H1 (cell line): ENCODE measurements at regions not wholly inside any gene's neighbourhood (a gene's known extent, or its start where the extent isn't known, plus 50 kb on each side); places are given as distances from the start of the nearest gene placed in this dataset.

Experiments
- CTCF ChIA-PET: fragments of 300-600 bp; sonication (Branson Sonifier 250); formaldehyde crosslinking; loops from one replicate; lab custom pipeline; 2021; ENCODE audit not compliant: partially characterized antibody; lab: Charles Lee
- POLR2A ChIA-PET: fragments of 300-600 bp; sonication (Branson Sonifier 250); formaldehyde crosslinking; loops from one replicate; lab custom pipeline; 2021; ENCODE audit warnings: inconsistent platforms; ENCODE audit not compliant: partially characterized antibody; lab: Charles Lee
- DNase-seq, 2 experiments: peaks; one replicate each; pipeline versions ENCODE4 v3.0.0 to v3.0.0-alpha.2; 2010 to 2022; ENCODE audit warnings: low spot score in 2 of 2, low read depth in 1 of 2, mixed read lengths in 1 of 2
- FAIRE-seq: peaks from 2 replicates; lab custom pipeline; 2011; peaks lifted over from hg19 to GRCh38; lab: Jason Lieb, UNC
- H2AFZ ChIP-seq: 2 replicates; pipeline ENCODE4 v1.8.1; 2012; ENCODE audit warnings: low read length, inconsistent platforms
- H2AK5ac ChIP-seq: 2 replicates; pipeline ENCODE4 v1.6.1; 2013; ENCODE audit warnings: low read depth, low read length
- H2BK120ac ChIP-seq: replicated peaks from 2 replicates; pipeline ENCODE3; 2013; ENCODE audit warnings: low read depth, low read length, inconsistent platforms
- H2BK12ac ChIP-seq: 2 replicates; pipeline ENCODE4 v1.6.1; 2013; ENCODE audit warnings: low read depth, low read length
- H2BK15ac ChIP-seq: 2 replicates; pipeline ENCODE4 v1.6.1; 2013; ENCODE audit warnings: low read length
- H2BK20ac ChIP-seq: 2 replicates; pipeline ENCODE4 v1.6.1; 2013; ENCODE audit warnings: low read length
- H2BK5ac ChIP-seq: 2 replicates; pipeline ENCODE4 v1.6.1; 2013; ENCODE audit warnings: low read depth, low read length
- H3K14ac ChIP-seq: 2 replicates; pipeline ENCODE4 v1.6.1; 2013; ENCODE audit warnings: inconsistent platforms; ENCODE audit not compliant: insufficient read length
- H3K18ac ChIP-seq: 2 replicates; pipeline ENCODE4 v1.6.1; 2013; ENCODE audit warnings: low read length; ENCODE audit errors: extremely low read depth
- H3K23ac ChIP-seq: 2 replicates; pipeline ENCODE4 v1.6.1; 2013; ENCODE audit warnings: inconsistent platforms; ENCODE audit not compliant: insufficient read length
- H3K23me2 ChIP-seq: 2 replicates; pipeline ENCODE4 v1.6.1; 2013; ENCODE audit warnings: low read depth, low read length
- H3K27ac ChIP-seq: 2 replicates; pipeline ENCODE4 v1.6.1; 2011; ENCODE audit warnings: low read depth, low read length, inconsistent platforms
- H3K27me3 ChIP-seq, 4 experiments: replicated peaks in 1 of 4; 1 replicate in 1 of 4; 2 replicates in 3 of 4; pipeline versions ENCODE4 v1.6.1 to v1.8.1; 2011 to 2013; ENCODE audit warnings: low read length in 3 of 4, mild to moderate bottlenecking in 3 of 4, inconsistent platforms in 2 of 4, mixed read lengths in 2 of 4, moderate library complexity in 1 of 4; ENCODE audit not compliant: control insufficient read depth in 3 of 4, insufficient read depth in 3 of 4; ENCODE audit errors: extremely low read depth in 1 of 4
- H3K36me3 ChIP-seq, 4 experiments: 2 replicates each; pipeline versions ENCODE4 v1.6.1 to v1.8.1; 2011 to 2013; ENCODE audit warnings: mild to moderate bottlenecking in 4 of 4, low read length in 3 of 4, moderate library complexity in 2 of 4, control low read depth in 1 of 4, inconsistent platforms in 1 of 4; ENCODE audit not compliant: insufficient read depth in 4 of 4, control insufficient read depth in 2 of 4
- H3K4ac ChIP-seq: replicated peaks from 2 replicates; pipeline ENCODE3; 2013; ENCODE audit warnings: low read length, low read depth, mixed read lengths, inconsistent platforms; ENCODE audit not compliant: insufficient read length
- H3K4me1 ChIP-seq, 4 experiments: replicated peaks in 1 of 4; 1 replicate in 1 of 4; 2 replicates in 3 of 4; pipeline versions ENCODE4 v1.6.1 to v1.8.1; 2011 to 2013; ENCODE audit warnings: low read length in 3 of 4, inconsistent platforms in 2 of 4, mixed read lengths in 1 of 4; ENCODE audit not compliant: insufficient read depth in 4 of 4, control insufficient read depth in 3 of 4
- H3K4me2 ChIP-seq, 2 experiments: 2 replicates each; pipeline versions ENCODE4 v1.6.1 to v1.8.1; 2011 to 2013; ENCODE audit warnings: low read depth in 2 of 2, low read length in 2 of 2, control low read depth in 1 of 2, inconsistent platforms in 1 of 2, mild to moderate bottlenecking in 1 of 2; ENCODE audit not compliant: insufficient read depth in 1 of 2
- H3K4me3 ChIP-seq, 4 experiments: fragments of 200-600, 300-600 bp in 1 of 4; sonication (generic), shearing (Covaris generic), sonication (Bioruptor Twin) in 1 of 4; 2 replicates each; pipeline versions ENCODE4 v1.5.1 to v1.8.1; 2011 to 2016; ENCODE audit warnings: low read length in 4 of 4, low read depth in 3 of 4, control low read depth in 2 of 4, inconsistent platforms in 2 of 4, mild to moderate bottlenecking in 2 of 4, mixed read lengths in 1 of 4, moderate library complexity in 1 of 4; ENCODE audit not compliant: insufficient read depth in 2 of 4; ENCODE audit errors: extremely low read depth in 1 of 4
- H3K56ac ChIP-seq: replicated peaks from 2 replicates; pipeline ENCODE3; 2013; ENCODE audit warnings: low read depth, mild to moderate bottlenecking, mixed read lengths, low read length, inconsistent platforms; ENCODE audit not compliant: insufficient read length
- H3K79me1 ChIP-seq: 2 replicates; pipeline ENCODE4 v1.6.1; 2013; ENCODE audit warnings: low read depth, low read length, control low read depth
- H3K79me2 ChIP-seq, 2 experiments: 2 replicates each; pipeline versions ENCODE4 v1.6.1 to v1.8.1; 2012 to 2013; ENCODE audit warnings: low read length in 2 of 2, mild to moderate bottlenecking in 2 of 2, inconsistent platforms in 1 of 2; ENCODE audit not compliant: insufficient read depth in 2 of 2, control insufficient read depth in 1 of 2
- H3K9ac ChIP-seq, 4 experiments: replicated peaks in 1 of 4; 1 replicate in 1 of 4; 2 replicates in 3 of 4; pipeline versions ENCODE4 v1.6.1 to v1.8.1; 2011 to 2013; ENCODE audit warnings: low read depth in 3 of 4, low read length in 3 of 4, control low read depth in 2 of 4, mild to moderate bottlenecking in 2 of 4, moderate library complexity in 2 of 4, inconsistent platforms in 1 of 4; ENCODE audit errors: extremely low read depth in 1 of 4
- H3K9me3 ChIP-seq, 2 experiments: 2 replicates each; pipeline versions ENCODE4 v1.6.1 to v1.8.1; 2012 to 2013; ENCODE audit warnings: mild to moderate bottlenecking in 2 of 2, moderate library complexity in 2 of 2, control low read depth in 1 of 2, inconsistent platforms in 1 of 2, low read depth in 1 of 2, low read length in 1 of 2, mixed read lengths in 1 of 2; ENCODE audit not compliant: insufficient read depth in 2 of 2
- H4K20me1 ChIP-seq, 2 experiments: replicated peaks in 1 of 2; 2 replicates each; pipeline versions ENCODE3 to v1.8.1; 2011 to 2013; ENCODE audit warnings: inconsistent platforms in 2 of 2, low read length in 2 of 2, mild to moderate bottlenecking in 1 of 2; ENCODE audit not compliant: insufficient read depth in 2 of 2, control insufficient read depth in 1 of 2
- H4K5ac ChIP-seq: 2 replicates; pipeline ENCODE4 v1.6.1; 2013; ENCODE audit warnings: low read length, low read depth, mixed read lengths, inconsistent platforms; ENCODE audit not compliant: insufficient read length
- H4K8ac ChIP-seq: 2 replicates; pipeline ENCODE4 v1.8.0; 2013; ENCODE audit warnings: mild to moderate bottlenecking, moderate library complexity, low read length, inconsistent platforms; ENCODE audit not compliant: insufficient read depth; ENCODE audit errors: extremely low read depth
- H4K91ac ChIP-seq: replicated peaks from 2 replicates; pipeline ENCODE3; 2013; ENCODE audit warnings: low read length, mixed read lengths, inconsistent platforms; ENCODE audit not compliant: insufficient read length
- ASH2L ChIP-seq: fragments of 200-600, 300-600 bp; sonication (generic); IDR thresholded peaks from one replicate; pipeline ENCODE4 v1.7.1; 2017; ENCODE audit warnings: low read length
- CBX8 ChIP-seq: fragments of 300-800, 300-1000 bp; sonication (generic); IDR thresholded peaks from 2 replicates; pipeline ENCODE4 v1.7.1; 2016; ENCODE audit warnings: low read depth, low read length, borderline replicate concordance
- CREB1 ChIP-seq: IDR thresholded peaks from 2 replicates; pipeline ENCODE4 v1.6.1; 2012; ENCODE audit warnings: inconsistent platforms
- E2F6 ChIP-seq: IDR thresholded peaks from 2 replicates; pipeline ENCODE4 v1.6.1; 2012; ENCODE audit warnings: inconsistent platforms
- POLR2A ChIP-seq, 2 experiments: IDR thresholded peaks; 1 replicate in 1 of 2; 2 replicates in 1 of 2; pipeline ENCODE4 v1.6.1; 2011; ENCODE audit warnings: low read depth in 2 of 2, low read length in 2 of 2, mild to moderate bottlenecking in 2 of 2; ENCODE audit errors: control extremely low read depth in 1 of 2
- SIRT6 ChIP-seq: IDR thresholded peaks from one replicate; pipeline ENCODE4 v1.7.1; 2012; ENCODE audit warnings: low read length, inconsistent platforms
- WGBS, 2 experiments: shearing (Covaris generic) in 1 of 2; methylation state at CpG; one replicate each; pipeline versions ENCODE4 v1.1.6 to v1.1.7; 2013 to 2015; ENCODE audit warnings: low lambda C conversion rate in 2 of 2, mixed read lengths in 2 of 2, inconsistent platforms in 1 of 2, low coverage in 1 of 2, missing lambda C conversion rate in 1 of 2; ENCODE audit not compliant: insufficient replicate concordance in 2 of 2, insufficient coverage in 1 of 2, insufficient read length in 1 of 2; ENCODE audit errors: extremely low coverage in 1 of 2, missing lambda C conversion rate in 1 of 2; 5-methylcytosine and 5-hydroxymethylcytosine counted together

- no peak overlapping the region for H3K27ac ChIP-seq
- no peaks in the 10 kb centered on the region for H3K79me2 ChIP-seq
- no peak overlapping the region for H2AK5ac ChIP-seq
- H3K27me3 ChIP-seq: no peaks in the 10 kb centered on the region
- no peak overlapping the region for H3K9ac ChIP-seq
- H2AFZ ChIP-seq: no peak overlapping the region
- CTCF ChIA-PET: interaction anchor here (1.1 to 1.9 kb wide), 2 partner anchors 11 to 86 kb away, joined by 3 to 4 read pairs; no protein-coding TSS in a partner anchor
- no peak overlapping the region for H2BK15ac ChIP-seq
- H4K20me1 ChIP-seq: no peaks in the 10 kb centered on the region
- H3K56ac ChIP-seq: no peak overlapping the region
- no peaks in the 10 kb centered on the region for H3K23me2 ChIP-seq
- no peak overlapping the region for H3K4me2 ChIP-seq
- H4K91ac ChIP-seq: no peak overlapping the region
- no peak for FAIRE-seq
- DNase-seq: no peak
- H2BK12ac ChIP-seq: no peak overlapping the region
- no peak overlapping the region for H2BK5ac ChIP-seq
- no peaks in the 10 kb centered on the region; a peak in 1 of 7 replicates for H3K4me1 ChIP-seq
- no peak overlapping the region for H4K8ac ChIP-seq
- no peak overlapping the region for H3K4me3 ChIP-seq
- no peaks in the 10 kb centered on the region for H3K79me1 ChIP-seq
- no peak overlapping the region for H3K23ac ChIP-seq
- H3K18ac ChIP-seq: no peak overlapping the region
- no peaks in the 10 kb centered on the region for H3K9me3 ChIP-seq
- H3K36me3 ChIP-seq: no peaks in the 10 kb centered on the region
- no peak for TF ChIP-seq ASH2L
- TF ChIP-seq CBX8: no peak
- no peak for TF ChIP-seq CREB1
- no peak for TF ChIP-seq SIRT6
- TF ChIP-seq POLR2A (IDR thresholded peaks at IDR 0.05; ENCODE audit: control extremely low read depth in 1 of 2, low read depth in 2 of 2, low read length in 2 of 2): no peak
- no peak for TF ChIP-seq E2F6
- H3K4ac ChIP-seq: no peak overlapping the region
- H4K5ac ChIP-seq: no peak overlapping the region
- H2BK20ac ChIP-seq: no peak overlapping the region
- no peak overlapping the region for H2BK120ac ChIP-seq
- WGBS, 2 experiments: 91% methylated on average over 2 of the region's 2 CpGs; no CpG with 5 or more reads in 1 of the 2 experiments
- POLR2A ChIA-PET: no interaction called here
- H3K14ac ChIP-seq: no peak overlapping the region
These were observed 60.1 kb upstream of the SKOR2 start for GRCh38 chr18:47311585-47311984.
